Loucy (cell line): ENCODE measurements at regions not wholly inside any gene's neighbourhood (a gene's known extent, or its start where the extent isn't known, plus 50 kb on each side); places are given as distances from the start of the nearest gene placed in this dataset.

Experiments used
- H2AFZ ChIP-seq: fragments of 200-600 bp; sonication (generic); 2 replicates; pipeline ENCODE4 v1.6.0; 2016; ENCODE audit warnings: antibody characterized with exemption, mild to moderate bottlenecking, low read length, moderate library complexity
- H3F3A ChIP-seq: fragments of 200-600 bp; 2 replicates; pipeline ENCODE4 v1.6.0; 2016; ENCODE audit warnings: antibody characterized with exemption, low read depth, mild to moderate bottlenecking
- H3K27me3 ChIP-seq: fragments of 200-600 bp; sonication (generic); 2 replicates; pipeline ENCODE4 v1.6.1; 2014; ENCODE audit warnings: low read length, mild to moderate bottlenecking; ENCODE audit not compliant: insufficient read depth, poor library complexity, severe bottlenecking
- H3K36me3 ChIP-seq: fragments of 200-600 bp; sonication (generic); 2 replicates; pipeline ENCODE4 v1.6.1; 2016; ENCODE audit warnings: low read length; ENCODE audit not compliant: insufficient read depth
- H3K4me1 ChIP-seq: fragments of 200-600 bp; sonication (generic); 2 replicates; pipeline ENCODE4 v1.5.1; 2014; ENCODE audit warnings: low read length, mild to moderate bottlenecking; ENCODE audit not compliant: insufficient read depth, poor library complexity, severe bottlenecking
- H3K4me2 ChIP-seq: fragments of 200-600 bp; sonication (generic); 2 replicates; pipeline ENCODE4 v1.6.0; 2014; ENCODE audit warnings: antibody characterized with exemption, low read length, low read depth, mild to moderate bottlenecking; ENCODE audit not compliant: poor library complexity, severe bottlenecking
- H3K4me3 ChIP-seq: fragments of 200-600 bp; sonication (generic); 2 replicates; pipeline ENCODE4 v1.5.1; 2014; ENCODE audit warnings: low read length, mild to moderate bottlenecking, mixed read lengths; ENCODE audit not compliant: poor library complexity, severe bottlenecking
- H3K79me2 ChIP-seq: fragments of 200-600 bp; sonication (generic); 2 replicates; pipeline ENCODE4 v1.6.1; 2014; ENCODE audit warnings: low read length; ENCODE audit not compliant: insufficient read depth
- H3K9ac ChIP-seq: fragments of 200-600 bp; sonication (generic); 2 replicates; pipeline ENCODE4 v1.6.0; 2014; ENCODE audit warnings: mild to moderate bottlenecking, low read depth, low read length, moderate library complexity; ENCODE audit not compliant: poor library complexity, severe bottlenecking
- H3K9me2 ChIP-seq: fragments of 200-600 bp; sonication (generic); replicated peaks from 2 replicates; pipeline ENCODE4 v1.6.1; 2016; ENCODE audit warnings: low read depth, low read length, mixed read lengths
- H3K9me3 ChIP-seq: fragments of 200-600 bp; sonication (generic); 2 replicates; pipeline ENCODE4 v1.6.1; 2014; ENCODE audit warnings: mild to moderate bottlenecking, antibody characterized with exemption, low read length, low read depth; ENCODE audit not compliant: insufficient read depth
- H4K20me1 ChIP-seq: fragments of 200-600 bp; sonication (generic); 2 replicates; pipeline ENCODE4 v1.6.0; 2014; ENCODE audit warnings: antibody characterized with exemption, low read length, mild to moderate bottlenecking; ENCODE audit not compliant: insufficient read depth, poor library complexity, severe bottlenecking
- EZH2phosphoT487 ChIP-seq: fragments of 200-600 bp; IDR thresholded peaks from 2 replicates; pipeline ENCODE4 v1.6.1; 2018; ENCODE audit warnings: antibody characterized with exemption, mild to moderate bottlenecking, moderate library complexity, borderline replicate concordance
- TF ChIP-seq, protein P1 (sequence below): fragments of 200-600 bp; sonication (generic); conservative IDR thresholded peaks from 2 replicates; pipeline ENCODE4 v1.5.1; 2014; ENCODE audit warnings: mild to moderate bottlenecking, antibody characterized with exemption, low read length

DNA sequence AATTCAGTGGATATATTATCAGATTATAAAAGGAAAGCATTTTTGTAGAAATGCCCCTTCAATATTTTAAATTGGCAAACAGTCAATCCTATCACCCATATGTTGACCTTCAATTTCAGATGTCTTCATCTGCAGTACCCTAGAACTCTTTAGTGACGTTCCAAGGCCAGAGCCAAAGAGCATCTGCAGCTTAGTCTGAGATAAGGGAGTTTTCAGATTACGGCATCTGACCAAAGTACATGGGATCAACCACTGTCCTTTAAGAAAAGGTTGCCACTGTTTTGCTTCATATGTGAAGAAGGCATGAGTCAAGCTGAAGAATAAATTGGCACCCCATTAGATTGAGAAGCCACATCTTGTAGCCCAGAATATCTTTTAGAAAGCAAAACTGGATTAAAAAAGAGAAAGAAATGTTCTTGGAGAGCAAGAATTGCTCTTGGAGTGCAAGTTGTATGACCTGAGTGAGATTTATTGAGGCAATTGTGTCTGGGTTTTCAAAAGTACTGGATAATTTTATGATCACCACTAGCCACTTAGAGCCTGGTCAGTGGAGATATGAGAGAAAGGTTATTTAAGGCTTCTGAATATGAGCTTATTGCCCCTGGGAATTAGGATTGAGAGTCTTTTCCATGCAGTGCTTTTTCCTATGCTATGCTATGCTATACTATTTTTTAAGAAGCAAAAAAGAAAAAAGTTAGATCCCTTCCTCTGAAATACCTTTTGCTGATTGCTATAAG, 251.9 kb upstream of the NR3C2 start:
- Histone ChIP-seq H4K20me1 (no peaks in the 10 kb centered on the region), H3K79me2 (no peaks in the 10 kb centered on the region), H3F3A (no peaks in the 10 kb centered on the region), H3K27me3 (no peaks in the 10 kb centered on the region), H2AFZ (no peak overlapping the region), H3K4me3 (no peak overlapping the region), H3K9me3 (no peaks in the 10 kb centered on the region), H3K9ac (no peak overlapping the region), H3K9me2 (no peaks in the 10 kb centered on the region), H3K4me2 (no peak overlapping the region), H3K4me1 (no peaks in the 10 kb centered on the region), H3K36me3 (no peaks in the 10 kb centered on the region)
- TF ChIP-seq, protein P1, sequence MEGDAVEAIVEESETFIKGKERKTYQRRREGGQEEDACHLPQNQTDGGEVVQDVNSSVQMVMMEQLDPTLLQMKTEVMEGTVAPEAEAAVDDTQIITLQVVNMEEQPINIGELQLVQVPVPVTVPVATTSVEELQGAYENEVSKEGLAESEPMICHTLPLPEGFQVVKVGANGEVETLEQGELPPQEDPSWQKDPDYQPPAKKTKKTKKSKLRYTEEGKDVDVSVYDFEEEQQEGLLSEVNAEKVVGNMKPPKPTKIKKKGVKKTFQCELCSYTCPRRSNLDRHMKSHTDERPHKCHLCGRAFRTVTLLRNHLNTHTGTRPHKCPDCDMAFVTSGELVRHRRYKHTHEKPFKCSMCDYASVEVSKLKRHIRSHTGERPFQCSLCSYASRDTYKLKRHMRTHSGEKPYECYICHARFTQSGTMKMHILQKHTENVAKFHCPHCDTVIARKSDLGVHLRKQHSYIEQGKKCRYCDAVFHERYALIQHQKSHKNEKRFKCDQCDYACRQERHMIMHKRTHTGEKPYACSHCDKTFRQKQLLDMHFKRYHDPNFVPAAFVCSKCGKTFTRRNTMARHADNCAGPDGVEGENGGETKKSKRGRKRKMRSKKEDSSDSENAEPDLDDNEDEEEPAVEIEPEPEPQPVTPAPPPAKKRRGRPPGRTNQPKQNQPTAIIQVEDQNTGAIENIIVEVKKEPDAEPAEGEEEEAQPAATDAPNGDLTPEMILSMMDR = no peak
- no peak for TF ChIP-seq EZH2phosphoT487

GRCh38 chr4:148692242-148692641, 250.0 kb upstream of the NR3C2 start:
- Histone ChIP-seq H3K4me3 (no peak overlapping the region), H3K9me2 (no peaks in the 10 kb centered on the region), H3K27me3 (no peaks in the 10 kb centered on the region), H3K4me2 (no peak overlapping the region), H3K79me2 (no peaks in the 10 kb centered on the region), H4K20me1 (no peaks in the 10 kb centered on the region), H3K4me1 (no peaks in the 10 kb centered on the region), H3K36me3 (no peaks in the 10 kb centered on the region), H3K9me3 (no peaks in the 10 kb centered on the region), H3F3A (no peaks in the 10 kb centered on the region), H2AFZ (no peak overlapping the region), H3K9ac (no peak overlapping the region)
- no peak for TF ChIP-seq EZH2phosphoT487
- TF ChIP-seq, protein P1 = no peak

- no peak for TF ChIP-seq EZH2phosphoT487
- TF ChIP-seq, protein P1 = no peak
- Histone ChIP-seq H3F3A (no peaks in the 10 kb centered on the region), H3K79me2 (no peaks in the 10 kb centered on the region), H3K4me1 (no peaks in the 10 kb centered on the region), H3K9ac (no peak overlapping the region), H4K20me1 (no peaks in the 10 kb centered on the region), H3K9me3 (no peaks in the 10 kb centered on the region), H2AFZ (no peak overlapping the region), H3K4me3 (no peak overlapping the region), H3K36me3 (no peaks in the 10 kb centered on the region), H3K4me2 (no peak overlapping the region), H3K27me3 (no peaks in the 10 kb centered on the region), H3K9me2 (no peaks in the 10 kb centered on the region)
These were observed 244.2 kb upstream of the NR3C2 start for GRCh38 chr4:148686449-148686848.
